CD4-positive, alpha-beta T cell treated with Interleukin-17A for 4 hours (primary cell): ENCODE measurements at regions not wholly inside any gene's neighbourhood (a gene's known extent, or its start where the extent isn't known, plus 50 kb on each side); places are given as distances from the start of the nearest gene placed in this dataset.

Experiments
- DNase-seq: peaks from one replicate; pipeline ENCODE4 v3.0.0-alpha.2; 2020; ENCODE audit warnings: mixed read lengths

GRCh38 chr10:128693493-128694131 lies 567.4 kb upstream of the MKI67 start:
- DNase-seq, result no peak

GRCh38 chr10:128694168-128694850 lies 568.1 kb upstream of the MKI67 start:
- no peak for DNase-seq

- DNase-seq, result no peak
Observed at GRCh38 chr10:128694851-128695725, 568.9 kb upstream of the MKI67 start.

- DNase-seq, result no peak
Observed at GRCh38 chr10:128695931-128696330, 569.7 kb upstream of the MKI67 start.

GRCh38 chr10:128697437-128697836 lies 571.2 kb upstream of the MKI67 start:
- DNase-seq, result no peak

- DNase-seq, result no peak
Observed at GRCh38 chr10:128701381-128701780, 575.2 kb upstream of the MKI67 start.

GRCh38 chr10:128701837-128702236 lies 575.6 kb upstream of the MKI67 start:
- no peak for DNase-seq

GRCh38 chr10:128704716-128705115 lies 578.5 kb upstream of the MKI67 start:
- no peak for DNase-seq

- DNase-seq, result no peak
Observed at GRCh38 chr10:128708182-128708581, 582.0 kb upstream of the MKI67 start.

GRCh38 chr10:128709686-128710085 lies 583.5 kb upstream of the MKI67 start:
- DNase-seq, result no peak

- no peak for DNase-seq
Observed at GRCh38 chr10:128710098-128710797, 584.0 kb upstream of the MKI67 start.

GRCh38 chr10:128710798-128711183 lies 584.6 kb upstream of the MKI67 start:
- DNase-seq, result no peak

GRCh38 chr10:128711806-128712205 lies 585.6 kb upstream of the MKI67 start:
- DNase-seq, result no peak

GRCh38 chr10:128712661-128713400 lies 586.6 kb upstream of the MKI67 start:
- no peak for DNase-seq

- no peak for DNase-seq
Observed at GRCh38 chr10:128713471-128713870, 587.2 kb upstream of the MKI67 start.

GRCh38 chr10:128713874-128714570 lies 587.8 kb upstream of the MKI67 start:
- no peak for DNase-seq

GRCh38 chr10:128714644-128715415 lies 588.6 kb upstream of the MKI67 start:
- DNase-seq, result no peak

GRCh38 chr10:128716181-128716580 lies 590.0 kb upstream of the MKI67 start:
- no peak for DNase-seq

- no peak for DNase-seq
Observed at GRCh38 chr10:128721963-128722445, 595.8 kb upstream of the MKI67 start.

GRCh38 chr10:128722947-128723346 lies 596.7 kb upstream of the MKI67 start:
- DNase-seq, result no peak
